Activated CD4-positive, alpha-beta memory T cell treated with anti-CD3 and anti-CD28 coated beads for 36 hours (primary cell): ENCODE measurements at regions not wholly inside any gene's neighbourhood (a gene's known extent, or its start where the extent isn't known, plus 50 kb on each side); places are given as distances from the start of the nearest gene placed in this dataset.

ENCODE experiments used
- CTCF ChIA-PET: fragments of 350-600 bp; sonication (Branson Sonifier 250); formaldehyde crosslinking; loops from one replicate; lab custom pipeline; 2021; ENCODE audit warnings: antibody characterized with exemption, inconsistent platforms; lab: Charles Lee
- POLR2A ChIA-PET: fragments of 350-600 bp; sonication (Branson Sonifier 250); formaldehyde crosslinking; loops from one replicate; lab custom pipeline; 2021; ENCODE audit warnings: antibody characterized with exemption; lab: Charles Lee
- DNase-seq: peaks from one replicate; pipeline ENCODE4 v3.0.0-alpha.2; 2020
- H3K27ac Mint-ChIP-seq: one replicate; pipeline ENCODE4 v1.8.0; 2021; ENCODE audit warnings: mixed read lengths
- H3K27me3 Mint-ChIP-seq: one replicate; pipeline ENCODE4 v1.8.0; 2021; ENCODE audit warnings: mixed read lengths
- H3K36me3 Mint-ChIP-seq: one replicate; pipeline ENCODE4 v1.8.0; 2021; ENCODE audit warnings: mixed read lengths
- H3K4me1 Mint-ChIP-seq: one replicate; pipeline ENCODE4 v1.8.0; 2021; ENCODE audit warnings: low read depth, mixed read lengths
- H3K4me3 Mint-ChIP-seq: one replicate; pipeline ENCODE4 v1.8.0; 2021; ENCODE audit warnings: mild to moderate bottlenecking, mixed read lengths
- H3K9me3 Mint-ChIP-seq: one replicate; pipeline ENCODE4 v1.8.0; 2021; ENCODE audit warnings: mixed read lengths
- intact Hi-C: fragments of 100-400 bp; cut with micrococcal nuclease; formaldehyde crosslinking; loops from one replicate; pipeline ENCODE4 v1.15.1; 2023

GRCh38 chr13:80224468-80224867 is 116.5 kb downstream of the SPRY2 start:
- no peak for DNase-seq
- ChIA-PET POLR2A (no interaction called here), CTCF (no interaction called here)
- no peaks in the 10 kb centered on the region for H3K36me3 Mint-ChIP-seq
- H3K4me3 Mint-ChIP-seq, result no peak overlapping the region
- H3K9me3 Mint-ChIP-seq, result no peaks in the 10 kb centered on the region
- no peak overlapping the region for H3K27ac Mint-ChIP-seq
- intact Hi-C loops, result no loop called here
- no peaks in the 10 kb centered on the region for H3K4me1 Mint-ChIP-seq
- H3K27me3 Mint-ChIP-seq, result no peaks in the 10 kb centered on the region

DNA sequence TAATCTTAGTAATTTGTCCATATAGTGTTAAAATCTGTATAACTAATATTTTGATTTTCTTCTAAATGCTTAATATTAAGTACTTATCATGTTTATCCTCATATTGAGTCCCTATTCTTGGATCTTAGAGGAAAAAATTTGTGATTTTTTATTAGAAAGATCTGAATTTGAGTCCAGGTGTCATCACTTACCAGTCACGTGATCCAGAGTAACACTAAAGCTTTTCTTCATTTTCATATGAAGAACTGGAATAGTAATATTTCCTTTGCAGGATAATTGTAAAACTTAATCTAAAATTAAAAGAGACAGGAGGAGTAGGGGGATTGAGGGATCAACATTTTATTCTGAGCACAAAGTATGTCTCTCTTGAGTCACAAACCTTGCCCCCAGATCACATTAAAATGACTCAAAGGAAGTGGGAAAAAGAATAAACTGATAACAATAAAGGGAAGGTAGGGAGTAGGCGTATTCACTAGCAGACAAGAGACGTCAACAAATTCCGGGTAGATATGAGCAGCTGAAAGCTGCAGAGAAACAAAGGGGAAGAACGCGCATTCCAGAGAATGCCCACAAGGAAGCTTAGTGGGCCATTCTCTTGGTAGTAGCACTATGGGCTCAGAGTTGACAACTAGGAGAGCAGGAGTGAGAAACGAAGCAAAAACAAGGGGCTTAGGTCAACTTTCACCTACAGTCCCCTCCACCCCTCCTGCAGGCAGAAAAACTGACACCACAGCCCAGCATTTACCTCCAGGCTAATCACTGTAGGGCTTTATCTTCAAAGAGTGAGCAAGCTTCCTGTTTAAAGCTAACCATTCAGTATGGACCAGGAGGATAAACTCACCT is 123.1 kb downstream of the SPRY2 start:
- CTCF ChIA-PET, result no interaction called here
- intact Hi-C loops, result no loop called here
- H3K9me3 Mint-ChIP-seq, result no peaks in the 10 kb centered on the region
- no peak overlapping the region for H3K27ac Mint-ChIP-seq
- no peak overlapping the region for H3K4me3 Mint-ChIP-seq
- H3K36me3 Mint-ChIP-seq, result no peaks in the 10 kb centered on the region
- POLR2A ChIA-PET, result no interaction called here
- H3K27me3 Mint-ChIP-seq, result no peaks in the 10 kb centered on the region
- H3K4me1 Mint-ChIP-seq, result no peaks in the 10 kb centered on the region
- DNase-seq, result no peak

DNA sequence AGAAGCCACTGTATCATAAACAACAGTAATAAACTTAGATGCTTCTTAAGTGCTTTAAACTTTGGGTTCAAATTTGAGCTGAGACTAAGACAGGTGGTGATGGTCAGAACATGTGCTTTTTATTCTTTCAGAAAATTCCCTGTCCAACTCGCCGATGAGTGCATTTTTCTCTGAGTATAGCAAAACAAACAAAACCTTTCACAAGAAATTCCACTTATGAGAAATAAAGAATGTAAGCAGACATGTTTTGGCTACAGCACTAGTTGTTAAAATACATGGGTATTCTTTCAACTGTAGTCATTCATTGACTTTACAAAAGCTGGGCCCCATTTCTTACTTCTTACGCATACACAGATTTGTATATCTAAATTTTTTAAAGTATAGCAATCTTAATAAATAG is 125.6 kb downstream of the SPRY2 start:
- ChIA-PET CTCF (interaction anchor here (0.7 kb wide), 1 partner anchor 98 kb away, joined by 3 read pairs; no protein-coding TSS in a partner anchor), POLR2A (no interaction called here)
- no peak for DNase-seq
- H3K4me1 Mint-ChIP-seq, result no peaks in the 10 kb centered on the region
- H3K9me3 Mint-ChIP-seq, result no peaks in the 10 kb centered on the region
- H3K36me3 Mint-ChIP-seq, result no peaks in the 10 kb centered on the region
- H3K27ac Mint-ChIP-seq, result no peak overlapping the region
- intact Hi-C loops, result no loop called here
- no peaks in the 10 kb centered on the region for H3K27me3 Mint-ChIP-seq
- H3K4me3 Mint-ChIP-seq, result no peak overlapping the region

DNA sequence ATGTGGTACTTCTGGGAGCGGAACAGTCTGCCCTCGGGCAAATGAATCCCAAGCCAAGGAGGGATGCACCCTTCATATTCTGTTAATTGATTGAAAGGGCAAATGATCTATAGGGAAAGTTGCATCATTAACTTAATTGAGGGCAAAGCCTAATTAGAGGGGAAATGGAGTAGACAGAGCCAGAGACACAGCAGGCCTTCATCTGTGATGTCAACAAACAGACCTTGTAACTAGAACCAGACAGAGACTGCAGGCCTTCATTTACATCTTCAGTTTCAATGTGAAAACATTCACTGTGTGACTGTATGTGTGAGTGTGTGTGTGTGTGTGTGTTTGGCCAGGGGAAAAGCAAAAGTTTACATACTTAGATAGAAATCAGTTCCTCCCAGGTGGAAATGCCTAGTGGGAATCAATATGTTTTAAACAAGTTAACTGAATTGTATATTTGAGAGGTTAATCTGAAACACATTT is 126.4 kb downstream of the SPRY2 start:
- intact Hi-C loops, result no loop called here
- ChIA-PET CTCF (no interaction called here), POLR2A (interaction anchor here (0.5 kb wide), 1 partner anchor 171 kb away, joined by 3 read pairs; no protein-coding TSS in a partner anchor)
- no peaks in the 10 kb centered on the region for H3K27me3 Mint-ChIP-seq
- no peaks in the 10 kb centered on the region for H3K36me3 Mint-ChIP-seq
- H3K4me1 Mint-ChIP-seq, result no peaks in the 10 kb centered on the region
- DNase-seq, result no peak
- no peak overlapping the region for H3K4me3 Mint-ChIP-seq
- no peaks in the 10 kb centered on the region for H3K9me3 Mint-ChIP-seq
- H3K27ac Mint-ChIP-seq, result no peak overlapping the region

- Mint-ChIP-seq H3K4me1 (no peaks in the 10 kb centered on the region), H3K4me3 (no peak overlapping the region), H3K27ac (no peak overlapping the region), H3K27me3 (no peaks in the 10 kb centered on the region), H3K9me3 (no peaks in the 10 kb centered on the region), H3K36me3 (no peaks in the 10 kb centered on the region)
- no peak for DNase-seq
- intact Hi-C loops, result no loop called here
- POLR2A ChIA-PET, result no interaction called here
- CTCF ChIA-PET, result no interaction called here
Measured at GRCh38 chr13:80214050-80214449, 126.9 kb downstream of the SPRY2 start.

DNA sequence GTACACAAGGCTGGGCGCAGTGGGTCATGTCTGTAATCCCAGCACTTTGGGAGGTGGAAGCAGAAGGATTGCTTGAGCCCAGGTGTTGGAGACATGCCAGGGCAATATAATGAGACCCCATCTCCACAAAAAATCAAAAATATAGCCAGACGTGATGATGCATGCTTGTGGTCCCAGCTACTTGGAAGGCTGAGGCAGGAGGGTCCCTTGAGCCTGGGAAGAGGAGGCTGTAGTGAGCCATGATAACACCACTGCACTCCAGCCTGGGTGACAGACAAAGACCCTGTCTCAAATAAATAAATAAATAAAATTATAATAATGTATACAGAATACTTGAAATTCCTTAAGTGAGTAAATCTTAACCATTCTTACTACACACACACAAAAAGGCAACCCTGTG is 127.7 kb downstream of the SPRY2 start:
- Mint-ChIP-seq H3K9me3 (no peaks in the 10 kb centered on the region), H3K4me3 (no peak overlapping the region), H3K36me3 (no peaks in the 10 kb centered on the region), H3K4me1 (no peaks in the 10 kb centered on the region), H3K27me3 (no peaks in the 10 kb centered on the region), H3K27ac (no peak overlapping the region)
- POLR2A ChIA-PET, result no interaction called here
- CTCF ChIA-PET, result no interaction called here
- no peak for DNase-seq
- intact Hi-C loops, result no loop called here

DNA sequence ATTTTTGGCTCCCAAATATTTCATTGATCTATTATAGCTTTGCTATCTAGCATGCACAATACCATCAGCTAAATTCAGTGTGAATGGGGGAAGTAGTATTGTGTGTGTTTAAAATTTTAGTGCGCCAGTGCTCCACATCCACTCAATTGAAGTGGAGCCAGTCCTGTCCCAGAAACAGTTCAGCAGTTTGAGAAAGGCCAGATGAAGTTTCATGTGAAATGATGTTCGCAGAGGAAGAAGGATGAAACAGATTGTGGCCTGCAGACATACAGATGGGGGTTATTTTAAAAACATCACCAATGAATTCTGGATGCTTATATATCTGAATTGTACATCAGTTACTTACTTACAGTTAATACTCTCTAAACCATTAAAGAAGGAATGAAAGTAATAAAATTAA is 129.4 kb downstream of the SPRY2 start:
- Mint-ChIP-seq H3K4me1 (no peaks in the 10 kb centered on the region), H3K9me3 (no peaks in the 10 kb centered on the region), H3K4me3 (no peak overlapping the region), H3K27ac (no peak overlapping the region), H3K36me3 (no peaks in the 10 kb centered on the region), H3K27me3 (no peaks in the 10 kb centered on the region)
- POLR2A ChIA-PET, result no interaction called here
- intact Hi-C loops, result no loop called here
- no peak for DNase-seq
- CTCF ChIA-PET, result no interaction called here

DNA sequence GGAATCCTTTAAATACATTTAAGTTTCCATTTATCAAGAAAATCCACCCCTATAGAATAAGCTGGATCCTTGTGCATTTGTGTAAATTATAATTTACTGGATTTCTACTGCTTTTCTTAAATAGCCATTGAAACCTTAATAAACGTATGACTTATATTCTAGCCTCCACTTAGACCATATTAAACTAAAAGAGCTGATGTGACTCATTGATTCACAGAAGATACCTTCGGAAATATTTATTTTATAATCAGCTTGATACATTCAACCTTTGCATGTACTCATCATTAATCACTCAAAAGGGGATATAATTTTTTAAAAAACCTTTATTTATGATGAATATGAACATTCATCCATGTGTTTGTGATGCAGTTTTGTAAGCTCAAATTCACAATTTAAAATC is 136.3 kb downstream of the SPRY2 start:
- no peak overlapping the region for H3K4me3 Mint-ChIP-seq
- CTCF ChIA-PET, result interaction anchor here (0.6 kb wide), 1 partner anchor 221 kb away, joined by 4 read pairs; no protein-coding TSS in a partner anchor

DNA sequence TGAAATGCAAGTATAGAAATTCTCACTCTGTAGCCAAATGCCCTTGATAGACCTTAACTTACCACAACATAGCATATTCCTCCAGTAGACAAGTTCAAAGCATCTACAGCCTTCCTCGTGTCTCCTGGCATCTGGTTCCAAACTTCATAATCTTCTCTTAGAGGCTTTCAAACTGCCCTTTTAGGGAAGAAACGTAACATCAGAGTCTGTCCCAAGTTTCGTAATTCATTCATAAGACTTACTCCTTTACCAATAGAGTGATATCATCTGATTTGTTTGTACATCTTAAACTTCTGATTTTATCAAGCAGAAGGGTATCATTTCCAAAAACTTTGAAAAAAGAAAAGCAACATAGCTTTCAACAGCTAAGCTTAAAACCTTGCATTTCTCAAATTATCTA is 137.4 kb downstream of the SPRY2 start:
- Mint-ChIP-seq H3K27ac (no peak overlapping the region), H3K4me3 (no peak overlapping the region), H3K27me3 (no peaks in the 10 kb centered on the region), H3K9me3 (peaks cover 6% of the 10 kb centered on the region), H3K36me3 (no peaks in the 10 kb centered on the region), H3K4me1 (no peaks in the 10 kb centered on the region)
- ChIA-PET POLR2A (no interaction called here), CTCF (no interaction called here)
- intact Hi-C loops, result no loop called here
- DNase-seq, result no peak

More for the DNA sequence above, 136.3 kb downstream of the SPRY2 start:
- Mint-ChIP-seq H3K36me3 (no peaks in the 10 kb centered on the region), H3K4me1 (no peaks in the 10 kb centered on the region), H3K27me3 (no peaks in the 10 kb centered on the region), H3K9me3 (peaks cover 6% of the 10 kb centered on the region), H3K27ac (no peak overlapping the region)
- POLR2A ChIA-PET, result interaction anchor here (0.7 kb wide), 1 partner anchor 585 kb away, joined by 3 read pairs; no protein-coding TSS in a partner anchor
- DNase-seq, result no peak
- intact Hi-C loops, result no loop called here

- intact Hi-C loops, result no loop called here
- CTCF ChIA-PET, result no interaction called here
- no peaks in the 10 kb centered on the region for H3K36me3 Mint-ChIP-seq
- H3K27ac Mint-ChIP-seq, result no peak overlapping the region
- H3K4me3 Mint-ChIP-seq, result no peak overlapping the region
- POLR2A ChIA-PET, result no interaction called here
- H3K9me3 Mint-ChIP-seq, result peaks cover 6% of the 10 kb centered on the region
- H3K4me1 Mint-ChIP-seq, result no peaks in the 10 kb centered on the region
- no peaks in the 10 kb centered on the region for H3K27me3 Mint-ChIP-seq
- DNase-seq, result no peak
Measured at GRCh38 chr13:80201694-80202468, 139.0 kb downstream of the SPRY2 start.

DNA sequence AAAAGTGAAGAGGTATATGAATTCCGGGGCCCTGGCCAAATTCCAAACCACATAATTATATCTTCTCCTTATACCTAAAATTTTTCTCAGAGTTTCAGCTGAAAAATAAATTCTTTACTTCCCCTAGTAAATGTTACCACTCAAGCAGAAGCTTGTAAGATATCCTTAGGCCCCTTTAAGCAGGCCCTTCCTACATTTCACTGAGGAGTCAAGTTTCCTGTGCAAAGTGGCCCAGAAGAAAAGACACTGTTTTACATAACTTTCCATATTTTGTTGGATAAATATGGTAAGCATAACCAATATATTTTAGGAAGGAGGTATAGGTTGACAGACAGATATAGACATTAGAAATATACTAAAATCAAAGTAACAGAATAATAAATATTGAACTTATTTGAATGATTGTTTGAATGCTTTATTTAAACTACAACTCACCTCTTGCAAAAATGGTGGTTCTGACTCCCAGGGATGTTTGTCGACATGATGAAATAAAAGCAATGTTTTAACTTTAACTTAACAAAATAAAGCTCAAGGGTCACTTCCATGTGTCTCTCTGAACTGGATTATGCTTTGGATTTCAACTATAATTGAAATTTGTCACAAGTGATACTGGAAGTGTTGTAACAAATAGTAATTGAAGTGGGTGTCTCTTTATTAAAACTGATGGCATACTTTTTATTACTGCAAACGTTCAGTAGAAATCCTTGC is 141.2 kb downstream of the SPRY2 start:
- Mint-ChIP-seq H3K27ac (no peak overlapping the region), H3K4me3 (no peak overlapping the region), H3K27me3 (no peaks in the 10 kb centered on the region), H3K4me1 (no peaks in the 10 kb centered on the region), H3K9me3 (peaks cover 6% of the 10 kb centered on the region), H3K36me3 (no peaks in the 10 kb centered on the region)
- no peak for DNase-seq
- intact Hi-C loops, result no loop called here
- CTCF ChIA-PET, result no interaction called here
- POLR2A ChIA-PET, result no interaction called here

- ChIA-PET CTCF (no interaction called here), POLR2A (no interaction called here)
- Mint-ChIP-seq H3K4me3 (no peak overlapping the region), H3K27me3 (no peaks in the 10 kb centered on the region), H3K36me3 (no peaks in the 10 kb centered on the region), H3K9me3 (peaks cover 6% of the 10 kb centered on the region), H3K4me1 (no peaks in the 10 kb centered on the region), H3K27ac (no peak overlapping the region)
- no peak for DNase-seq
- intact Hi-C loops, result no loop called here
Measured at GRCh38 chr13:80199067-80199466, 141.9 kb downstream of the SPRY2 start.
